ENCODE measurements at regions not wholly inside any gene's neighbourhood (a gene's known extent, or its start where the extent isn't known, plus 50 kb on each side); places are given as distances from the start of the nearest gene placed in this dataset.

- DNase-seq (ENCODE audit: low read depth) = no peak
- no peak for TF ChIP-seq CTCF (conservative IDR thresholded peaks at IDR 0.05; ENCODE audit: low read length)
- no peak overlapping the region for H3K4me3 ChIP-seq (ENCODE audit: low read length)
Measured at GRCh38 chr9:129406278-129407225, 214.3 kb downstream of the C9orf50 start.

GRCh38 chr9:129405827-129406213 is 215.1 kb downstream of the C9orf50 start:
- no peak for DNase-seq (ENCODE audit: low read depth)
- no peak overlapping the region for H3K4me3 ChIP-seq (ENCODE audit: low read length)
- TF ChIP-seq CTCF (conservative IDR thresholded peaks at IDR 0.05; ENCODE audit: low read length) = no peak

GRCh38 chr9:129405089-129405826 is 215.6 kb downstream of the C9orf50 start:
- H3K4me3 ChIP-seq (ENCODE audit: low read length) = no peak overlapping the region
- TF ChIP-seq CTCF (conservative IDR thresholded peaks at IDR 0.05; ENCODE audit: low read length) = no peak
- DNase-seq (ENCODE audit: low read depth) = peak; percentile 28

- no peak overlapping the region for H3K4me3 ChIP-seq (ENCODE audit: low read length)
- no peak for DNase-seq (ENCODE audit: low read depth)
- TF ChIP-seq CTCF (conservative IDR thresholded peaks at IDR 0.05; ENCODE audit: low read length) = no peak
Measured at GRCh38 chr9:129404621-129405020, 216.3 kb downstream of the C9orf50 start.

GRCh38 chr9:129403779-129404620 is 216.9 kb downstream of the C9orf50 start:
- H3K4me3 ChIP-seq (ENCODE audit: low read length) = no peak overlapping the region
- TF ChIP-seq CTCF (conservative IDR thresholded peaks at IDR 0.05; ENCODE audit: low read length) = no peak
- DNase-seq (ENCODE audit: low read depth) = no peak

GRCh38 chr9:129402931-129403778 is 217.7 kb downstream of the C9orf50 start:
- DNase-seq (ENCODE audit: low read depth) = no peak
- TF ChIP-seq CTCF (conservative IDR thresholded peaks at IDR 0.05; ENCODE audit: low read length) = no peak
- H3K4me3 ChIP-seq (ENCODE audit: low read length) = no peak overlapping the region
